IPS-20b (cell line): ENCODE measurements at regions not wholly inside any gene's neighbourhood (a gene's known extent, or its start where the extent isn't known, plus 50 kb on each side); places are given as distances from the start of the nearest gene placed in this dataset.

Experiments used
- H3K27ac ChIP-seq: one replicate; pipeline ENCODE4 v1.5.1; 2013; ENCODE audit warnings: low read length
- H3K27me3 ChIP-seq: 2 replicates; pipeline ENCODE4 v1.6.1; 2013; ENCODE audit warnings: mild to moderate bottlenecking, low read length, inconsistent platforms; ENCODE audit not compliant: insufficient read depth
- H3K36me3 ChIP-seq: 2 replicates; pipeline ENCODE4 v1.6.1; 2013; ENCODE audit warnings: low read depth, mild to moderate bottlenecking, inconsistent platforms, low read length, moderate library complexity; ENCODE audit not compliant: insufficient read depth
- H3K4me1 ChIP-seq: 2 replicates; pipeline ENCODE4 v1.6.1; 2013; ENCODE audit warnings: mild to moderate bottlenecking, control low read depth, inconsistent platforms, low read length, moderate library complexity; ENCODE audit not compliant: insufficient read depth
- H3K4me3 ChIP-seq: 2 replicates; pipeline ENCODE4 v1.5.1; 2013; ENCODE audit warnings: mild to moderate bottlenecking, low read length, inconsistent platforms
- H3K9ac ChIP-seq: 2 replicates; pipeline ENCODE4 v1.6.1; 2013; ENCODE audit warnings: low read depth, mild to moderate bottlenecking, inconsistent platforms, low read length, moderate library complexity
- H3K9me3 ChIP-seq: 2 replicates; pipeline ENCODE4 v1.6.1; 2013; ENCODE audit warnings: mild to moderate bottlenecking, low read depth, low read length, inconsistent platforms; ENCODE audit not compliant: insufficient read depth

- H3K27ac ChIP-seq, result no peak overlapping the region
- H3K9ac ChIP-seq, result no peak overlapping the region
- peaks cover 40% of the 10 kb centered on the region for H3K4me1 ChIP-seq
- no peak overlapping the region for H3K4me3 ChIP-seq
- H3K36me3 ChIP-seq, result no peaks in the 10 kb centered on the region
- no peaks in the 10 kb centered on the region for H3K27me3 ChIP-seq
- no peaks in the 10 kb centered on the region for H3K9me3 ChIP-seq
Observed at GRCh38 chr6:19660123-19660910, 176.9 kb upstream of the ID4 start.

- Histone ChIP-seq H3K36me3 (no peaks in the 10 kb centered on the region), H3K9me3 (no peaks in the 10 kb centered on the region), H3K4me1 (peaks cover 46% of the 10 kb centered on the region), H3K27me3 (no peaks in the 10 kb centered on the region), H3K4me3 (peak overlapping the region; percentile 45; the same call in 1 of the 2 replicates), H3K27ac (peak overlapping the region; percentile 16), H3K9ac (peak overlapping the region; percentile 3; the same call in 1 of the 2 replicates)
Observed at GRCh38 chr6:19662911-19663310, 174.3 kb upstream of the ID4 start.

- Histone ChIP-seq H3K4me1 (peaks cover 49% of the 10 kb centered on the region), H3K36me3 (no peaks in the 10 kb centered on the region), H3K27me3 (no peaks in the 10 kb centered on the region), H3K9ac (peak overlapping the region; percentile 11; the same call in 1 of the 2 replicates), H3K4me3 (peak overlapping the region; percentile 45), H3K27ac (peak overlapping the region; percentile 16), H3K9me3 (no peaks in the 10 kb centered on the region)
Observed at GRCh38 chr6:19663479-19663878, 173.7 kb upstream of the ID4 start.

- no peak overlapping the region for H3K27ac ChIP-seq
- H3K9me3 ChIP-seq, result no peaks in the 10 kb centered on the region
- peak overlapping the region; percentile 11; the same call in 1 of the 2 replicates for H3K9ac ChIP-seq
- no peaks in the 10 kb centered on the region for H3K27me3 ChIP-seq
- peak overlapping the region; percentile 24; the same call in 1 of the 2 replicates for H3K4me3 ChIP-seq
- H3K4me1 ChIP-seq, result peaks cover 49% of the 10 kb centered on the region
- H3K36me3 ChIP-seq, result no peaks in the 10 kb centered on the region
Observed at GRCh38 chr6:19664050-19664449, 173.1 kb upstream of the ID4 start.

GRCh38 chr6:19664878-19665612, 172.1 kb upstream of the ID4 start:
- no peaks in the 10 kb centered on the region for H3K27me3 ChIP-seq
- H3K4me1 ChIP-seq, result peaks cover 54% of the 10 kb centered on the region
- H3K36me3 ChIP-seq, result no peaks in the 10 kb centered on the region
- H3K4me3 ChIP-seq, result no peak overlapping the region
- H3K9me3 ChIP-seq, result no peaks in the 10 kb centered on the region
- H3K27ac ChIP-seq, result no peak overlapping the region
- H3K9ac ChIP-seq, result no peak overlapping the region

- Histone ChIP-seq H3K9me3 (no peaks in the 10 kb centered on the region), H3K27me3 (no peaks in the 10 kb centered on the region), H3K4me3 (no peak overlapping the region), H3K36me3 (no peaks in the 10 kb centered on the region), H3K27ac (no peak overlapping the region), H3K9ac (no peak overlapping the region), H3K4me1 (peaks cover 55% of the 10 kb centered on the region)
Observed at GRCh38 chr6:19665613-19665909, 171.6 kb upstream of the ID4 start.

GRCh38 chr6:19668710-19669109, 168.5 kb upstream of the ID4 start:
- Histone ChIP-seq H3K9ac (no peak overlapping the region), H3K4me3 (no peak overlapping the region), H3K9me3 (no peaks in the 10 kb centered on the region), H3K27me3 (no peaks in the 10 kb centered on the region), H3K36me3 (no peaks in the 10 kb centered on the region), H3K27ac (no peak overlapping the region), H3K4me1 (peaks cover 47% of the 10 kb centered on the region)

GRCh38 chr6:19669206-19669605, 168.0 kb upstream of the ID4 start:
- H3K9me3 ChIP-seq, result no peaks in the 10 kb centered on the region
- no peak overlapping the region for H3K27ac ChIP-seq
- H3K9ac ChIP-seq, result no peak overlapping the region
- H3K27me3 ChIP-seq, result no peaks in the 10 kb centered on the region
- peaks cover 42% of the 10 kb centered on the region for H3K4me1 ChIP-seq
- H3K4me3 ChIP-seq, result no peak overlapping the region
- H3K36me3 ChIP-seq, result no peaks in the 10 kb centered on the region

GRCh38 chr6:19682859-19683258, 154.3 kb upstream of the ID4 start:
- H3K27ac ChIP-seq, result no peak overlapping the region
- H3K9me3 ChIP-seq, result no peaks in the 10 kb centered on the region
- no peak overlapping the region for H3K9ac ChIP-seq
- H3K27me3 ChIP-seq, result no peaks in the 10 kb centered on the region
- no peak overlapping the region for H3K4me3 ChIP-seq
- no peaks in the 10 kb centered on the region for H3K4me1 ChIP-seq
- no peaks in the 10 kb centered on the region for H3K36me3 ChIP-seq

- H3K36me3 ChIP-seq, result no peaks in the 10 kb centered on the region
- H3K4me1 ChIP-seq, result peaks cover 28% of the 10 kb centered on the region
- peak overlapping the region; percentile 76 for H3K4me3 ChIP-seq
- H3K9ac ChIP-seq, result peak overlapping the region; percentile 88; the same call in 1 of the 2 replicates
- peak overlapping the region; percentile 3 for H3K27ac ChIP-seq
- no peaks in the 10 kb centered on the region for H3K9me3 ChIP-seq
- no peaks in the 10 kb centered on the region for H3K27me3 ChIP-seq
Observed at GRCh38 chr6:19690325-19691075, 146.7 kb upstream of the ID4 start.

GRCh38 chr6:19691465-19692167, 145.6 kb upstream of the ID4 start:
- peak overlapping the region; percentile 76 for H3K4me3 ChIP-seq
- no peaks in the 10 kb centered on the region for H3K9me3 ChIP-seq
- H3K4me1 ChIP-seq, result peaks cover 28% of the 10 kb centered on the region
- H3K27ac ChIP-seq, result peak overlapping the region; percentile 3
- H3K27me3 ChIP-seq, result no peaks in the 10 kb centered on the region
- H3K9ac ChIP-seq, result peak overlapping the region; percentile 88
- H3K36me3 ChIP-seq, result no peaks in the 10 kb centered on the region
